GM19238 (cell line): ENCODE measurements at regions not wholly inside any gene's neighbourhood (a gene's known extent, or its start where the extent isn't known, plus 50 kb on each side); places are given as distances from the start of the nearest gene placed in this dataset.
"Not testable (repeated sequence)": the region's sequence is repeated elsewhere in the genome, so short reads cannot be mapped to it uniquely, and the experiment has no call there.

ENCODE experiments used
- DNase-seq: peaks from one replicate; pipeline ENCODE4 v3.0.0; 2011; ENCODE audit warnings: low spot score; ENCODE audit not compliant: insufficient read length

DNA sequence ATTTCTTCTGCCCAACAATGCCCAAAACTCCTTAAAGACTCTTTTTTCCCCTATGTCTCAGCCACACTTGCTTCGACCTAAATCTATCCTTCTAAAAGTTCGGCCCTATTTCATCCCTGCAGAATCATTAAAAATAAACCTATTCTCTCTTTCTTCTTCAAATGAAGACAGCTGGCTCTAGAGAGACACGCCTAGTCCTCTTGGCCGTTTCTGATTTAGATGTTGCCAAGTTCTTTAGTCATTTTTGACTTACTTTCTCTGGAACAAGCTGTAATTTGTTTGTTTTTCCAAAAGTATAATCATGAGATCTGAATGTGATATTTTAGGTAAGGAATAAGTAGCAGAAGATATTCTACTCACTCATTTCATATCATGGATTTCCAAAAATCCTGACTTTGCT lies 211.6 kb downstream of the CENPC start:
- no peak for DNase-seq

GRCh38 chr4:67332627-67333026 lies 212.7 kb downstream of the CENPC start:
- no peak for DNase-seq

DNA sequence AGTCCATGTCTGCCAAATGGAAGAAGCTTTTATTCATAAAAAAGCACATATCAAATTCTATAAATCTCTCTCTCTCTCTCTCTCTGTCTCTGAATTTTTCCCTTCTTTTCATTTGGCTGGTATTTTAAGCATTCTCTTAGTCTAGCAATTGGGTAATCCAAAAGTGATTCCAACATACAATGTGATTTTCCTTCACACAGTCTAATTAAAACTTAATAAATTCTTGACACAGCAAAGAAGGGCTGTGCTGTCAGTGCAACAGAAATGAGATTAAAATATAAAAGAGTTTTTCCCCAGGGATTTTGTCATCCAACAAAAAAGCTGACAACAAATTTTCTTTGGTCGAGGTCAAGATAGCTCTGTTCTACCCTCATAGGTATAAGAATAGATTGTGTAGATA lies 216.9 kb downstream of the CENPC start:
- no peak for DNase-seq

DNA sequence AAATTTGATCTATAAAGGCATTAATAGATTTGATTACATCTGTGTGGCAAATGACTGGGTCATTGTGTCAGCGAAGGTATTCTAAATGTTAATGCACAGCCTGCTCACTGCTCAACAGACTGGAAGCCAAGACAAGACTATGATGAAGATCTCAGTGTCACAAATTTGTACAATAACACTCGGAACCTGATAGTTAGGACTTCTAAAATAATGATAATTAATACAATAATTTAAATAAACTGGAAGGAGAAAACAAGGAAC lies 217.4 kb downstream of the CENPC start:
- no peak for DNase-seq

- peak; percentile 50 for DNase-seq
Measured at GRCh38 chr4:67327245-67328017, 217.9 kb downstream of the CENPC start.

- DNase-seq = no peak
Measured at GRCh38 chr4:67325791-67326190, 219.5 kb downstream of the CENPC start.

GRCh38 chr4:67320645-67321044 lies 224.7 kb downstream of the CENPC start:
- DNase-seq = no peak

DNA sequence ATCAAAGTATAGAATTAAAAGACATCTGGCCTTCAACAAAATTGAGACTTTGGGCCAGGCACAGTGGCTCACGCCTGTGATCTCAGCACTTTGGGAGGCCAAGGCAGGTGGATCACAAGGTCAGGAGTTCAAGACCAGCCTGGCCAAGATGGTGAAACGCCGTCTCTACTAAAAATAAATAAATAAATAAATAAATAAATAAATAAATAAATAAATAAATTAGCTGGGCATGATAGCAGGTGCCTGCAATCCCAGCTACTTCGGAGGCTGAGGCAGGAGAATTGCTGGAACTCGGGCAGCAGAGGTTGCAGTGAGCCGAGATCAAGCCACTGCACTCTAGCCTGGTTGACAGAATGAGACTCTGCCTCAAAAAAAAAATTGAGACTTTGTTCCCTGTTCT lies 225.7 kb downstream of the CENPC start:
- not testable (repeated sequence) for DNase-seq

GRCh38 chr4:67300497-67301185 lies 244.7 kb downstream of the CENPC start:
- not testable (repeated sequence) for DNase-seq

- DNase-seq = no peak
Measured at GRCh38 chr4:67292636-67293035, 252.7 kb downstream of the CENPC start.

- DNase-seq = no peak
Measured at GRCh38 chr4:67292045-67292444, 253.3 kb downstream of the CENPC start.

- no peak for DNase-seq
Measured at GRCh38 chr4:67291644-67292043, 253.7 kb downstream of the CENPC start.

DNA sequence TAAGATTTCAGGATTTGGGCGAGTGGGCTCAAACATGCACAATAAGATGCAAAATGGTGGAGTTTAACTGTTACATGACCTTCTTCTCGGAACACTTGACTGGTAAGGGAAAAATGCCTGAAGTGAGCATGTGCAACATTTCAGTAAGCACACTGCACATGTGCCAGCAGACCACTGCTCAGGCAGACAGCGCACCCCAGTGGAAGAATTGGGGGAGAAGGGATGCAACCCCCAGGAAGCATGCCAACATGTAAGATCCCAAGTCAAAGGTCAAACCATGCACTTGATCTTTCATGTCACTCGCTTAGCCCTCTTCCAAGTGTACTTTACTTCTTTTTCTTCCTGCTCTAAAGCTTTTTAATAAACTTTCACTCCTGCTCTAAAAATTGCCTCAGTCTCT lies 256.3 kb downstream of the CENPC start:
- no peak for DNase-seq

GRCh38 chr4:67286724-67287123 lies 258.6 kb downstream of the CENPC start:
- no peak for DNase-seq

DNA sequence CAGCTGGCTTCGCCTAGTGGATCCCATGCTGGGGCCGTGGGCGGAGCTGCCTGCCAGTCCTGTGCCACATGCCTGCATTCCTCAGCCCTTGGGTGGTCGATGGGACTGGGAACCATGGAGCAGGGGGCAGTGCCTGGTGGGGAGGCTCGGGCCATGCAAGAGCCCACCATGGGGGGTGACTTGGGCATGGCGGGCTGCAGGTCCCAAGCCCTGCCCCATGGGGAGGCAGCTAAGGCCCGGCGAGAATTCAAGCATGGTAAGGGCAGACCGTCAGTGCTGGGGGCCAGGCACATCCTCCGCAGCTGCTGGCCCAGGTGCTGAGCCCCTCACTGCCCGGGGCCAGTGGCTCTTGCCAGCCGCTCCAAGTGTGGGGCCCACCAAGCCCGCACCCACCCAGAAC lies 262.6 kb downstream of the CENPC start:
- no peak for DNase-seq

DNA sequence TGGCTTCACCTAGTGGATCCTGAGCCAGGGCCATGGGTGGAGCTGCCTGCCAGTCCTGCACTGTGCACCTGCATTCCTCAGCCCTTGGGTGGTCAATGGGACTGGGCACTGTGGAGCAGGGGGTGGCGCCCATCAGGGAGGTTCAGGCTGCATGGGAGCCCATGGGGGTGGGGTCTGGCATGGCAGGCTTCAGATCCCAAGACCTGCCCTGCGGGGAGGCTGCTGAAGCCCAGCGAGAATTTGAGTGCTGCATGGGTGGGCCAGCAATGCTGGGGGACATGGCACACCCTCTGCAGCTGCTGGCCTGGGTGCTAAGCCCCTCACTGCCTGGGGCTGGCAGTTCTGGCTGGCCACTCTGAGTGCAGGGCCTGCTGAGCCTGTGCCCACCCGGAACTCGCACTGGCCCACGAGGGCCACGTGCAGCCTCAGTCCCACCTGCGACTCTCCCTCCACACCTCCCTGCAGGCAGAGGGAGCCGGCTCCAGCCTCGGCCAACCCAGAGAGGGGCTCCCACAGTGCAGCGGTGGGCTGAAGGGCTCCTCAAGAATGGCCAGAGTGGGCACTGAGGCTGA lies 270.0 kb downstream of the CENPC start:
- no peak for DNase-seq

DNA sequence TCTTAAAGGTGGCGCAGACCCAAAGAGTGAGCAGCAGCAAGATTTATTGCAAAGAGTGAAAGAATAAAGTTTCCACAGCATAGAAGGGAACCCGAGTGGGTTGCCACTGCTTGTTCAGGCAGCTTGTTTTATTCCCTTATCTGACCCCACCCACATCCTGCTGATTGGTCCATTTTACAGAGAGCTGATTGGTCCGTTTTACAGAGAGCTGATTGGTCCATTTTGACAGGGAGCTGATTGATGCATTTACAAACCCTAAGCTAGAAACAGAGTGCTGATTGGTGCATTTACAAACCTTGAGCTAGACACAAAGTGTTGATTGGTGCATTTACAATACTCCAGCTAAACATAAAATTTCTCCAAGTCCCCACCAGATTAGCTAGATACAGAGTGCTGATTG lies 270.6 kb downstream of the CENPC start:
- not testable (repeated sequence) for DNase-seq

- no peak for DNase-seq
Measured at GRCh38 chr4:67273666-67274065, 271.6 kb downstream of the CENPC start.

DNA sequence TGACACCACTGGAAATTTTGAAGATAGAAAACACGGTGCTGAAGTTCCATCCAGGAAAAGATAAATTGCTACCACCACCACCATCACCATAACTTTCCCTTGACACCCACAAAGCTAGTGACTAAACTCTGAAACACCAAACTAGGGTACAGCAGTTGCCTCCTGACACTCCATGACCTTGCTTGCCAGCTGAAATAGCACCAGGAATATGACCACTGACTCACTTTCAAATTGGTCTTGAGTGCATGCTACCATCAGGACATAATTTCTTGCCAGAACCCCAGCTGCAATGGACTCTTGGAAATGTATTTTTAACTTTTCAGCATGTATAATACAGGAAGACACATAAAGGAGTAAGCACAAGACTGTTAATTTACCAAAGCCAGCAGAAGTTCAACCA lies 283.3 kb downstream of the CENPC start:
- DNase-seq = no peak

GRCh38 chr4:67256388-67257043 lies 288.8 kb downstream of the CENPC start:
- DNase-seq = no peak

- DNase-seq = no peak
Measured at GRCh38 chr4:67250131-67250896, 295.0 kb downstream of the CENPC start.

DNA sequence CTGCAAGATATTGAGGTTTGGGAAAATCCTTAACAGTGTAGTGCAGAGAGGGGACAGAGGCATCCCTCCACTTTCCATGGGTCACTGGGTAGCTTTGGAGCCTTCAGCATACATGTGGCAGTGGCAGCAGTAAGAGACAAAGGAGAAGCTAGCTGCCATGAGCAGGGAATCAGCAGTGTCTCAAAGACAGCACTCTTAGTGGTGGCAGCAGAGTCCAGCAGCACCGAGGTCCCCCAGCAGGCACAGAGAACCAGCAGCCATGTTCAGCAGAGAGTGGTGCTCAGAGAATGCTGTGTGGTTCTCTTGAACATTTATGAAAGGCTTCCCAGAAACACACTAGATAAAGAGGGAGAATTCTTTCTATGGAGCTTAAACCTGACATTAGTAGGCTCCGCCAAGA lies 308.5 kb downstream of the CENPC start:
- DNase-seq = no peak
